ENCODE measurements at regions not wholly inside any gene's neighbourhood (a gene's known extent, or its start where the extent isn't known, plus 50 kb on each side); places are given as distances from the start of the nearest gene placed in this dataset.

DNA sequence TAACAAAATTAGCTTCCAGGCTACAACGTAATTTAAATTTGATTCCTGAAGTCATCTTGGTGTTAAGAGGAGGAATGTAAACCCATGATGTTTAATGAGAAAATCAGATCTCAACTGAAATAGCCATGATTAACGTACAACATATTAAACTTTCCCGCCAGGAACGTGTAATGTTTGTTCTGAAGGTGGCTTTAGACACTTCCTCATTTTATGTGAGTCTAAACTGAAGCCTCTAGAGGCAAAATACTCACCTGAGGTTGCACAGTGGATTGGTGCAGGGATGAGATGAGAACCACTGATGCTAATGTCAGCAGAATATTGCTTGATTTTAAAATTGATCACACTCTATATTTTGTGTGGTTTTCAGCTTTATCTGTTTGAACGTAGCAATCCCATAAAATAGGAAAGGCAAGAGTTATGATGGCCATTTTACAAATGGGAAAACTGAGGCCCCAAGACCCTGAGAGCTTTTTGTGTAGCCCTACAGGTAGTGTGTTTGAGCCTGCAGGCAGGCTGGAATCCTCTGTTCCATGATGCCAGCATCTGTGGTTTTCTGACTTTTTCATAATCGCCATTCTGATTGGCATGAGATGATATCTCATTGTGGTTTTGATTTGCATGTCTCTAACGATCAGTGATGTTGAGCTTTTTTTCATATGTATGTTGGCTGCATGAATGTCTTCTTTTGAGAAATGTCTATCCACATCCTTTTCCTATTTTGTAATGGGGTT is 243.7 kb upstream of the BMPER start:
- intact Hi-C loops (cut with DNase I) = no loop called here
- no peaks in the 10 kb centered on the region for H3K36me3 ChIP-seq
- H3K4me3 ChIP-seq = no peak overlapping the region
- no peak overlapping the region for H3K27ac ChIP-seq
- ATAC-seq (no peak), DNase-seq (no peak)
- H3K4me1 ChIP-seq = no peaks in the 10 kb centered on the region
- WGBS, 4 donors = 64 to 78% (median 67%) methylated on average over 7 of the region's 7 CpGs
- no peaks in the 10 kb centered on the region for H3K27me3 ChIP-seq
- no peak for TF ChIP-seq POLR2A (IDR thresholded peaks at IDR 0.05)
- TF ChIP-seq, protein P1, sequence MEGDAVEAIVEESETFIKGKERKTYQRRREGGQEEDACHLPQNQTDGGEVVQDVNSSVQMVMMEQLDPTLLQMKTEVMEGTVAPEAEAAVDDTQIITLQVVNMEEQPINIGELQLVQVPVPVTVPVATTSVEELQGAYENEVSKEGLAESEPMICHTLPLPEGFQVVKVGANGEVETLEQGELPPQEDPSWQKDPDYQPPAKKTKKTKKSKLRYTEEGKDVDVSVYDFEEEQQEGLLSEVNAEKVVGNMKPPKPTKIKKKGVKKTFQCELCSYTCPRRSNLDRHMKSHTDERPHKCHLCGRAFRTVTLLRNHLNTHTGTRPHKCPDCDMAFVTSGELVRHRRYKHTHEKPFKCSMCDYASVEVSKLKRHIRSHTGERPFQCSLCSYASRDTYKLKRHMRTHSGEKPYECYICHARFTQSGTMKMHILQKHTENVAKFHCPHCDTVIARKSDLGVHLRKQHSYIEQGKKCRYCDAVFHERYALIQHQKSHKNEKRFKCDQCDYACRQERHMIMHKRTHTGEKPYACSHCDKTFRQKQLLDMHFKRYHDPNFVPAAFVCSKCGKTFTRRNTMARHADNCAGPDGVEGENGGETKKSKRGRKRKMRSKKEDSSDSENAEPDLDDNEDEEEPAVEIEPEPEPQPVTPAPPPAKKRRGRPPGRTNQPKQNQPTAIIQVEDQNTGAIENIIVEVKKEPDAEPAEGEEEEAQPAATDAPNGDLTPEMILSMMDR (IDR thresholded peaks at IDR 0.05) = no peak
- H3K9me3 ChIP-seq = peaks cover 0 to 2% (median 0%) of the 10 kb centered on the region in 12 donors

DNA sequence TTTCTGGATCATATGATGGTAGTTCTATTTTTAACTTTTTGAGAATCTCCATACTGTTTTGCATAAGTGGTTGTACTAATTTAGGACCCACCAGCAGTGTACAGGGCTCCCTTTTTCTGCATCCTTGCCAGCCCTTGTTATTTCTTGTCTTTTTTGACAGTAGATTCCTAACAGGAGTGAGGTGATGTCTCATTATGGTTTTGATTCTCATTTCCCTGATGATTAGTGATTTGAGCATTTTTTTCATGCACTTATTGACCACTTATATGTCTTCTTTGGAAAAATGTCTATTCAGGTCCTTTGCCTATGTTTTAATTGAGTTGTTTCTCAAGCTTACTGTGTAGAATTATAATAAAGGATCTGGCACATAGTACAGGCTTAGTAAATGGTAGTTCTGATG is 238.8 kb upstream of the BMPER start:
- peaks cover 0 to 2% (median 0%) of the 10 kb centered on the region in 12 donors for H3K9me3 ChIP-seq
- DNase-seq (no peak), ATAC-seq (no peak)
- no peak overlapping the region for H3K4me3 ChIP-seq
- no peak overlapping the region for H3K27ac ChIP-seq
- no peaks in the 10 kb centered on the region for H3K4me1 ChIP-seq
- H3K27me3 ChIP-seq = no peaks in the 10 kb centered on the region
- no peak for TF ChIP-seq POLR2A (IDR thresholded peaks at IDR 0.05)
- TF ChIP-seq, protein P1 (IDR thresholded peaks at IDR 0.05) = no peak
- intact Hi-C loops (cut with DNase I) = no loop called here
- no peaks in the 10 kb centered on the region for H3K36me3 ChIP-seq

DNA sequence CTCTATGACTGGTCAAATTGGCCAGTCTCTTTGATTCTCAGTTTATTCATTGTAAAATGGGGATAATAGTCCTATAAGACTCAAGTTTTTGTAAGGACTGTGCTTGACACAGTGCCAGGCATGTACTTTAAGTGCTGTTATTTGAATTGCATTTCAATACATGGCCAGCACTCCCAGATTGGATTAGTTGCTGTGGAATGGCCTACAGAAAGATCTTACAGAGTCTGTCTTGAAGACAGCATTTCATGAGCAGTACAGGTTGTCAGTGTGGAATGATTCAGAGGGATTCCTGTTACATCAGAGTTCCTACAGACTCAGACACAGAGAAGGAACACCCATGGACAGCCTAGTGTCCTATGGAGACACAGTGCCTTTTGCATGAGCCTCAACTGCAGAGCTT is 238.1 kb upstream of the BMPER start:
- H3K27me3 ChIP-seq = no peaks in the 10 kb centered on the region
- H3K36me3 ChIP-seq = no peaks in the 10 kb centered on the region
- no peak overlapping the region for H3K27ac ChIP-seq
- no peak for DNase-seq
- no peaks in the 10 kb centered on the region for H3K4me1 ChIP-seq
- intact Hi-C loops (cut with DNase I) = no loop called here
- no peak for ATAC-seq
- TF ChIP-seq POLR2A (IDR thresholded peaks at IDR 0.05) = no peak
- TF ChIP-seq, protein P1 (IDR thresholded peaks at IDR 0.05) = no peak
- no peak overlapping the region for H3K4me3 ChIP-seq
- H3K9me3 ChIP-seq = peaks cover 0 to 2% (median 0%) of the 10 kb centered on the region in 12 donors

DNA sequence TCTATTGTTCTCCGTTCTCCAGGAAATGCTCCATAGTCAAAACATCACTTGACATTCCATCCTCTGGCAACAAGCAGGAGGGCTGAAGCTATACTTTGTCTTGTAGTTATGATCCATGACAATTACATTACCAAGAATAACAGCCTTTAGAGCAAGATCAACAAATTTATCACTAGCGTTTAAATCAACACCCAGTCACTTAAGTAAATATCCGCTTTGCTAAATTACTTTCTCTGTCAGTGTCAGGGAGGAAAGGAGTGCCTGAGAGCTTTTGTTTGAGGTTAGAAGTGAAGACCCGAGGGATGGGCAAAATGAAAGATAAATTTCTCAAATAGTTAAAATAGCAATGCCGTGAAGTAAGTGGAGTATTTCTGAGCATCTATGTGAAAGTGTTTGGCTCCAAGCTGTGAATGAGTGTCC is 236.1 kb upstream of the BMPER start:
- ATAC-seq = no peak
- intact Hi-C loops (cut with DNase I) = no loop called here
- Histone ChIP-seq H3K4me3 (no peak overlapping the region), H3K36me3 (no peaks in the 10 kb centered on the region), H3K9me3 (no peaks in the 10 kb centered on the region), H3K4me1 (no peaks in the 10 kb centered on the region), H3K27me3 (no peaks in the 10 kb centered on the region), H3K27ac (no peak overlapping the region)
- TF ChIP-seq, protein P1 (IDR thresholded peaks at IDR 0.05) = no peak
- no peak for TF ChIP-seq POLR2A (IDR thresholded peaks at IDR 0.05)
- WGBS, 4 donors = 58 to 69% (median 63%) methylated on average over 5 of the region's 5 CpGs
- no peak for DNase-seq

Measured in heart left ventricle (tissue), 16 donors.